ENCODE measurements at regions not wholly inside any gene's neighbourhood (a gene's known extent, or its start where the extent isn't known, plus 50 kb on each side); places are given as distances from the start of the nearest gene placed in this dataset.
"Not testable (repeated sequence)": the region's sequence is repeated elsewhere in the genome, so short reads cannot be mapped to it uniquely, and the experiment has no call there.

DNA sequence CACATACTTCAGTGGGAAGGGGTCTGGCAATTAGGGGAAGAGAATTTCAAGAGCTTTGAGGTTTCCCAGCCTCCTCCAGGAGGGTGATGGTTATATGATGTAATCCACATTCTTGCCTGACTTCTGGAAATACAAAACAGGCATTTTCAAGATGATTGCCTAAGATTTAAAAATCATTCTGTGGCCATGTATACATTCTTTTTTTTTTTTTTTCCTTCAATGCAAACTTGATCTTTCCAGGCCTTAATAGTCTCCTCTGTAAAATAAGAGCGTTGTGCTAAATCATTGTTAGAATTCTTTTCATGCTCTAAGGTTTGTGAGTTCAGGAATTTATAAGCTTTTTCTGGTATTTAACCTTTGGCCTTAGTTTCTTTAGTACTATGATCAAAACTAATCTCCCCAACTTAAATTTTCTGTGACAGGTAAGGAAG lies 192.3 kb upstream of the HMCN1 start:
- DNase-seq (ENCODE audit: low spot score) = no peak

- no peak for DNase-seq (ENCODE audit: low spot score)
Observed at GRCh38 chr1:185540295-185540694, 193.9 kb upstream of the HMCN1 start.

GRCh38 chr1:185539277-185539943 lies 194.8 kb upstream of the HMCN1 start:
- DNase-seq (ENCODE audit: low spot score) = no peak

- DNase-seq (ENCODE audit: low spot score) = not testable (repeated sequence)
Observed at GRCh38 chr1:185538309-185538898, 195.8 kb upstream of the HMCN1 start.

GRCh38 chr1:185537596-185537995 lies 196.6 kb upstream of the HMCN1 start:
- no peak for DNase-seq (ENCODE audit: low spot score)

DNA sequence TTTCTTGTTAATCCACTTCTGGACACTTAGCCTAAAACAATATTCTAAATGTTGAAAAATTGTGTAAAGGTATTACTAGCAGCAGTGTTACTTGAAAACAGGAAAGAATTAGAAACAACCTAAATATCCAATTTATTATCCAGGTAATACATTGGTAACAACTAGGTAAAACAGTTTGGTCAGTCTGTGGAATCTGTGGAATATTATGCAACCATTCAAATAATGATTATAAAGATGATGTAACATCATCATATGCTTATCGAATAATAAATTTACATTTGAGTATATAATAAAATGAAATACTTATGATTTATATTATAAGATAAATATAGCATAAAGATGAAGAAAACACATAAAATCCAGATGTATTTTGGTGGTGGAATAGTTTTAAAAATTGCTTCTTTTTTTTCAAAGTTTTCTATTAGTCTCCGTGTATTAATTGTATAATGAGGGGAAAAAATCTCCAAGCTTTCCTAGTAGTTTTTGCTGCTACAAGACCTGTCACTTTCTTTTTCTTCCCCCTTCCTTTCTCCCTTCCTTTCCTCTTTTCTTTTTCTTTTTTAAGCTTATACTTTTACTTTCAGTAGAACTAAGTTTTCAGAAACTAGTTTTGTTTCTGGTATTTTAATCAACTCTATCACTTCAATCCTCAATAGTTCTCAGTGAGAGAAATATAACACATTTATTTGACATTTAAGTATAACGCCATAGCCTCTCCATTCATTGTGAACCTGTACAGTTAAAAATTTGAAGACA lies 197.8 kb upstream of the HMCN1 start:
- no peak for DNase-seq (ENCODE audit: low spot score)

DNA sequence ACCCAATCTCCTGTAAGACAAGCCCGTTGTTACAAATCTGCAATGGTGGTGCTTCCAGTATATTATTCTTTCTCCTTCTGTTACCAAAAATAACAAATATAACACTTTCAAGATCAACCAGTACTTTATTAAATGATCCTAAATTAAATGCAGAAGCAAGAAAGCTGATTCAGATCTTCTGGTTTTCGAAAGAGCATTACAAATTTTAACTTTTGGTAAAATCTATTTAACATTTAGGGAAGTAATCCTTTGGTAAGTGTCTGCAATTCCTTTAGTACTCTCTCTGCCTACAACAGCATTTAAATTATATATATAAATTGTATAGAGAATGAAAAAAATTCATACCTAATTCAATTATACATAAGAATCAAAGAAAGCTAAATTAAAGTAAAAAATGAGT lies 198.6 kb upstream of the HMCN1 start:
- no peak for DNase-seq (ENCODE audit: low spot score)

DNA sequence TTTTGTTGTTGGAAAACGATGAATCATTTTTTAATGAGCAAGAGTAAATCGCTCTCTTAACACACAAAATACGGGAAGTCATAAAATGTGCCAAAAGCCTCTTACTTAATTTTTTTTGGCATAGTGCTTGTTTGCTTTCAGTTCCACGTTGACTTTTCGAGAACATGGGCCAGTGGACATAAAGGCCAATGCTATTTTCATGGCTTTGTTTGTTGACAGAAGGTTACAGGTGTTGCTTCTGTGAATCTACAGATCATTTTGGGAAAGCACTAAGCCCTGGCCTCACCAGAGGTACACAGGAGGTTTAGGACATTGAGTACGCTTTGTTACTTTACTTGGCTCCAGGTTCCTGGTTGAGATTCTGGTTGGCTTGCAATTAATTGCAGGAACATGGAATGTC lies 199.4 kb upstream of the HMCN1 start:
- DNase-seq (ENCODE audit: low spot score) = peak; percentile 26

GRCh38 chr1:185533596-185533995 lies 200.6 kb upstream of the HMCN1 start:
- no peak for DNase-seq (ENCODE audit: low spot score)

- DNase-seq (ENCODE audit: low spot score) = no peak
Observed at GRCh38 chr1:185532856-185533255, 201.3 kb upstream of the HMCN1 start.

- no peak for DNase-seq (ENCODE audit: low spot score)
Observed at GRCh38 chr1:185531838-185532237, 202.4 kb upstream of the HMCN1 start.

DNA sequence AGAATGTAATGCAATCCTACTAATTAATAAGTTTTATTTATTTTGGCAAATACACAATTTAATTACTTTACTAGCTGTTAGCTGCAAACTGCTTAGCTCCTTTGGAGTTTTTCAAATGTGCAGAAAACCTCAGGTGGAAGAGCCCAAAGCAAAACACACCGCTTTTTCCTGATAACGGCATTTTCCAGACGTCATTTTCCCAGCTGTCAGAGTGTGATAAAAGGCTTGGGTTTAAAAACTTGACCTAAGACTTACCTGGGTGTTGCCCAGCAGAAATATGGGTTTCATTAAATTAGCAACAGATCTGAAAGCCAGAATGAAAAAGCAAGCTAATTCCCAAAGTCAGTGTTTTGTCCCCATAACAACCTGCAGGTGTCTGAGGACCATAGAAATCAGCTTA lies 204.0 kb upstream of the HMCN1 start:
- DNase-seq (ENCODE audit: low spot score) = no peak

GRCh38 chr1:185529673-185530072 lies 204.5 kb upstream of the HMCN1 start:
- no peak for DNase-seq (ENCODE audit: low spot score)

DNA sequence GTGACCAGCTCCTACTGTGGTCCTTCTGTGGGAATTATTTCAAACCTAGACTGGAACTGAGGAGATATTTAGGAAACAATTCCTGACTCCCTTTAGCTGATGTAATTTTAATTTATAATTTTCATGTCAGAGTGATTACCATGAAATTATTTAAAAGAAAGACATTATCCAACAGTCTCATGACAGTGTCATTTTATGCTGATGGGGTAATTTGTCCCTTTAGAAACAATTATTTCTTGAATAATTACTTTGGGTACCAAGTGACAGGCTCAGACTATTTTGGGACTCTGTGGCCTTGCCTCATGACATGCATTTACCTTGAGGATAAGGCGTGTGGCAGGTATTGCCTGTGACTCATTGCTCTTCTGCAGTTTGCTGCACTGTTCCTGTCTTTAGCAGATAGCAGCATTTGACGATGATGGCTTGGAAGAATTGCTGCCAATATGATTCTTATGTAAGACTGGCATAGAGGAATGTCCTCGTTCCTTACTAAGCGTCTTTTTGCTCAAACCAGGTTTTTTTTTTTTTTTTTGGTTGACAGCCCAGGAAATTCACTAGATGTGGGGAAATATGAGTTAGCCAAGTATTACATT lies 206.0 kb upstream of the HMCN1 start:
- DNase-seq (ENCODE audit: low spot score) = no peak

GRCh38 chr1:185526344-185527307 lies 207.6 kb upstream of the HMCN1 start:
- DNase-seq (ENCODE audit: low spot score) = no peak

DNA sequence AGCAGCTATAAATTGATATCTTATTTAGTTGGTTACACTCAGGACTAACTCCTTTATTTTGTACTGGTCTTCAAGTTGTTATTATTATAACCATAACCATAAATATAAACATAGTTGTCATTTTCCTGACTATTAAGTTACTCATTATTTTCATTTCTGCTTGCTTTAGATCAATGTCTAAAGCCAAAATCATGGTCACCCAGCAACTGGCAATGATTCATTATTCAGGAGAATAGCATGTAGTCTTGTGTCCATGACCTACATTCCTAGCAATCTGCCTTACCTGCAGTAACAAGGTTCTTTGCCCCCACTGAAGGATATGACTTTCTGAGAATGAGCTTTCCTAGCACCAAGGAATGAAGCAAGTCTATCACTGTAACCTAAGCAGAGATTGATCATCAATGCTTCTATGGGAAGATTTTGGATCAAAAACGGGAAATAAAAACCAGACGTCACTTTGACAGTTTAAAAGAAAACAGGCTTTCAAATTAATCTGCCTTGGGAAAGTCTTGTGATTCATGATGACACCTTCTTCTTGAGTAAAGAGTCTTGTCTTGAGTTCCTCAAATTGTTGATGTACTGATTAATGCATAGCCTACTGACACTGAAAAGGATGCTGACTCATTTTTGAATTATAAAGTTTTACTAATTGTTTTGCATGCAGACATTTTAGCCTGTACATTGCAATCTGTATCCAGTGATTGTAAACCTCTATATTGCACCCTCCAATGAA lies 203.3 kb upstream of the IVNS1ABP start:
- DNase-seq (ENCODE audit: low spot score) = no peak

GRCh38 chr1:185517808-185518419 lies 200.9 kb upstream of the IVNS1ABP start:
- DNase-seq (ENCODE audit: low spot score) = no peak

DNA sequence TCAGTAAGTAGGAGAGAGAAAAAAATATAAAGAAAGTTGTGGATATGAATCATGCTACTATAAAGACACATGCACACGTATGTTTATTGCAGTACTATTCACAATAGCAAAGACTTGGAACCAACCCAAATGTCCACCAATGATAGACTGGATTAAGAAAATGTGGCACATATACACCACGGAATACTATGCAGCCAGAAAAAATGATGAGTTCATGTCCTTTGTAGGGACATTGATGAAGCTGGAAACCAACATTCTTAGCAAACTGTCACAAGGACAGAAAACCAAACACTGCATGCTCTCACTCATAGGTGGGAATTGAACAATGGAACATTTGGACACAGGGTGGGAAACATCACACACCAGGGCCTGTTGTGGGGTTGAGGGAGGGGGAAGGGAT lies 200.3 kb upstream of the IVNS1ABP start:
- DNase-seq (ENCODE audit: low spot score) = not testable (repeated sequence)

DNA sequence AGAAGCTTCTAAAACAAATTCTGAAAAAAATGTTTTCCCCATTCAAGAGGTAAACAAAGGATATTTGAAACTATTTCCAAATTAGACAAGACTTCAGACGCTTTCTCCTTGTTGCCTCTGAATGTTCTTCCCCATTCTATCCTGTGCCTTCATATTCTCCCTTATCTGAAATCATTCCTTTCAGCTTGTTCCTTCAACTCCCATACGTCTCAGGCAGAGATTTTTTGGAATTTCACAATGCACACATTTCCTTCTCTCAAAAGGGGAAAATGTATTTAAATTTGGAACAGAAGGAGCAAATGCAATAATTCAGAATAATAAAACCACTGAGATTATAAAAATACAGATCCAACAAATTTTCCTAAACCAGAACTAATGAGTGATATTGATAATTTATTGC lies 198.7 kb upstream of the IVNS1ABP start:
- DNase-seq (ENCODE audit: low spot score) = no peak

GRCh38 chr1:185514311-185514710 lies 197.3 kb upstream of the IVNS1ABP start:
- peak; percentile 62 for DNase-seq (ENCODE audit: low spot score)

All from HT-29 (cell line).